Cardiac septum (tissue), 1 donor: ENCODE measurements at regions not wholly inside any gene's neighbourhood (a gene's known extent, or its start where the extent isn't known, plus 50 kb on each side); places are given as distances from the start of the nearest gene placed in this dataset.
A peak's percentile ranks its signal among the peaks of the same experiment; 100 is the strongest.

Experiments
- DNase-seq: peaks from one replicate; pipeline ENCODE4 v3.0.0-alpha.2; 2020; ENCODE audit warnings: low spot score
- intact Hi-C: fragments of 100-400 bp; cut with DNase I; formaldehyde crosslinking; loops from one replicate; pipeline ENCODE4 v1.14.0; 2022
- donor health status: DM: no; HTN: no; CAD: no.

DNA sequence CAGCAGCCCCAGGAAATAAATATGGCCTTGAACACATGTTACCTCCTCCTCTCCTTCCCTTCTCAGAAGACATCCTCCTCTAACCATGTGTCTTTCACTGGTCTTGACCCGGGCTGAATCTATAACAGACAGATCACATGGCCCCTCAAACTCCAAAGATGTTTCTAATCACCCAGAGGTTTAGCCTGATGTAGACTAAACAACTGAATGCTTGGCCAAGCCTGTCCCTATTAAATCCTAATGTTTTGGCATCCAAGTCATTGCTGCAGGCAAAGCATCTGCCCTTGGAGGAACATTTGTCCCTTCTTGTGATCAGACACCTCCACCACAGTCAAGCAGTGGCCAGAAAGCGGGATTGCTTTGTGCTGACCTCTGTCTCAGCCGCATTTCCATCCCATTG lies 65.5 kb downstream of the ANKRD60 start:
- DNase-seq: no peak
- intact Hi-C loops: no loop called here

- intact Hi-C loops: no loop called here
- DNase-seq: no peak
These were observed 67.3 kb downstream of the ANKRD60 start for GRCh38 chr20:58161192-58161591.

DNA sequence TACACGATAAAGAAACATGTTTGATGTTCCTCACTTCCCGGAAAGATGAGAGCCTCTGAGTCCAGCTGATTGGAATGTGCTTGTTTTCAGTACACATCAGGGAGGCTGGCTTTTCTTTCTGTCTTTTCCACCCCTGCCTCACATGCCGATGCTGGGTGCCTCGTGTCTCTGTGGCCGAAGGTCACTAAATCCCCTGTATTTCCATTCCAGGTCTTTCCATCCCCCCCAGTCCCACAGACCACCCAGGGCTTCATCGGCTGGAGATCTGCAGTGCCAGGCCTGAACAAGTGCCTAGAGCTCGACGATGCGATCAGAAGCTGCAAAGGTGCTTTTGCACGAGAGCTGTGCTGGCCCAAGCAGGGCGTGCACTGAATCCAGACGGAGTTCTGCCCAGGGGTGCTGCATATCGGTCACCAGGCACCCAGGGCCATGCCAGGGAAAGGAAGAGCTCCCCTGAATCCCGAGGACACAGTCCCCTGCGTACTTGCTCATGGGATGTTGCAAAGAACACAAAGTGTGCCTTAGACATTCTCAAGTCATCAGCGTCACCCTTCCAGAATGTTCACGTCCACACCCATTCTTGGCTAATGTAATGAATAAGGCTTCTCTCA lies 67.9 kb downstream of the ANKRD60 start:
- intact Hi-C loops: no loop called here
- DNase-seq: no peak

DNA sequence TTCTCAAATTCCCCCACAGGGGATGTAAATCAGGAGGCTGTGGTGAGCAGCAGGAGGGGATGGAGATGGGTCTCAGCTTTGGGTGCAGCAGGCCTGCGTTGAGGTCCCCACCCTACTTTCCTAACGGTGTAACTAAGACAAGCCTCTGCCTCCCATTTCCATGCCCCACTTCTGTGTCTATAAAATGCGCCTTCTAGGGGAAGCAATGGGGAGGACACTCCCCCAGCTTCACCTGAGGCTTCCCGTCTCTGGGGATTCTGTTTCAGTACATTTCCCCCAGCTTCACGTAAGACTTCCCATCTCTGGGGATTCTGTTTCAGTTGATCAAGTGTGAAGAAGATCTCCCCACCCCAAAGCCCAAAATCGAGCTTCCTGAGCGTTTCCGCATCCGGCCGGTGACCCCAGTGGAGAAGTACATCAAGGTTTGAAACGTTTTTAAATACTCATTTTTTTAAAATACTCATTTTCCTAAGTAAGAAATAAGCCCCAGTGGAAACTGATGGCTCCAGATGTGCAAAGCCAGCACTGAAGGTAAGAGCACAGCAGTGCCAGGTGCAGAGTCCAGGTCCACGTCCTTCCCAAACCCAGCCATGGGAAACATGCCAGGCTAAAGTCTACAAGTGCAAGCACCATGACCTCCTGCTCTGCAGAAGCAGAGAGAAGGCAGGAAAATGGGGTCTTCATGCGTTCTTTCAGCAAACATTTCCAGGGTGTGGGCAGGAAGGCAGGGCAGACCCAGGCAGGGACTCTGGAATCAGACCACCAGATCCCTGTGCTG lies 73.1 kb downstream of the ANKRD60 start:
- DNase-seq: no peak
- intact Hi-C loops: no loop called here

- DNase-seq: no peak
- intact Hi-C loops: no loop called here
These were observed 74.3 kb downstream of the ANKRD60 start for GRCh38 chr20:58154113-58154512.

DNA sequence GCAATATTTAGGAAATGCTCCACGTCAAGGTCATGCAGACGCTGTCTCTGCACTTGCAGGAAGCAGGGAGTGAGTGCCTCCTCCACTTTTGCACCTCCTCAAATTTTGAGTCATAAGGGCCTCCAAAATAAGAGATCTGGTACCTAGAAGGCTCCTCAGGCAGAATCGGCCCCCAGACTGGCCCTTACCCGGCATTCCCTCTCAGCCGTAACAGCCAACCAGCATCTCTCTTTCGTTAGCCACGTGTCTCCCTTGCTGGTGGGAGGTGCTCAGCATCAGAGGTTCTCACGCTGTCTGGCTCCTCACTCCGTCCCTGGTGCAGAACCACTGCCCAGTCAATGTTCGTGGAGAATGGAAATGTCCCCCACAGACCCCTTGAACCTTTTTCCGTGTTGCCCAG lies 75.3 kb downstream of the ANKRD60 start:
- no peak for DNase-seq
- intact Hi-C loops: no loop called here

DNA sequence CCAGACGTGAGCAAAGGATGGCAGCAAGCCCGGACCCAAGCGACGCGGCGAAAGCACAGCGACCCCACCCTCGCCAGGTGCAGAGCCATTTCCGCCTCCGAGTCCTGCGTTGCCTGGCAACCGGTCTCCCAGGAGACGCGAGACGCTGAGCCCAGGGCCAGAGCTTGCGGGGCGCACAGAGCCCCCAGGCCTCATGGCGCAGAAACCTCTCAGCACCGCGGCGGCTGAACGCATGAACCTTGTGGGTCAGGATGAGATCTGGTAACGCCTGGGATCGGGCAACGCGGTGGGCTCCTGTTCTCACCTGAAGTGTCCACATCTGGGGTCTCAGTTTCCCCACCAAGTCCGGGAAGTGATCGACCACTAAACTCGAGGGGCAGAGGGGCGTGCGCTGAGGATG lies 77.7 kb downstream of the ANKRD60 start:
- intact Hi-C loops: no loop called here

GRCh38 chr20:58149437-58150091 lies 78.9 kb downstream of the ANKRD60 start:
- intact Hi-C loops: no loop called here
- DNase-seq: no peak

More for the DNA sequence above, 77.7 kb downstream of the ANKRD60 start:
- DNase-seq: no peak

DNA sequence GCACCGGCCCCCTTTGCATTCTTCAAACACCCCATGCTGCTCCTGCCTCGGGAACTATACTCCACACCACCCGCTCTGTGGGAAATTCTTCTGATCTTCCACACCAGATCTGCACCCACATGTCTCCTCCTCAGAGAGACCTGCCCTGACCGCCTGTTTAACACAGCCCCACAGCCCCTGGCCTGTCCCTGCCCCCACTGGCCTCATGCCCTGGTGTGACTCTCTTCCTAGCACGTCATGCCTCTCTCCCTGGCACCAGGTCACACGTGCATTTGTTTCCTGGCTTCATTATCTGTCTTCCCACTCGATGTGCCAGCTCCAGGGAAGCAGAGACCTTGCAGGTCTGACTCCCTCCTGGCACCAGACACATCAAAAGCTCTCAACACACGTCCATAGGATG lies 79.6 kb downstream of the ANKRD60 start:
- DNase-seq: peak; percentile 47
- intact Hi-C loops: no loop called here

DNA sequence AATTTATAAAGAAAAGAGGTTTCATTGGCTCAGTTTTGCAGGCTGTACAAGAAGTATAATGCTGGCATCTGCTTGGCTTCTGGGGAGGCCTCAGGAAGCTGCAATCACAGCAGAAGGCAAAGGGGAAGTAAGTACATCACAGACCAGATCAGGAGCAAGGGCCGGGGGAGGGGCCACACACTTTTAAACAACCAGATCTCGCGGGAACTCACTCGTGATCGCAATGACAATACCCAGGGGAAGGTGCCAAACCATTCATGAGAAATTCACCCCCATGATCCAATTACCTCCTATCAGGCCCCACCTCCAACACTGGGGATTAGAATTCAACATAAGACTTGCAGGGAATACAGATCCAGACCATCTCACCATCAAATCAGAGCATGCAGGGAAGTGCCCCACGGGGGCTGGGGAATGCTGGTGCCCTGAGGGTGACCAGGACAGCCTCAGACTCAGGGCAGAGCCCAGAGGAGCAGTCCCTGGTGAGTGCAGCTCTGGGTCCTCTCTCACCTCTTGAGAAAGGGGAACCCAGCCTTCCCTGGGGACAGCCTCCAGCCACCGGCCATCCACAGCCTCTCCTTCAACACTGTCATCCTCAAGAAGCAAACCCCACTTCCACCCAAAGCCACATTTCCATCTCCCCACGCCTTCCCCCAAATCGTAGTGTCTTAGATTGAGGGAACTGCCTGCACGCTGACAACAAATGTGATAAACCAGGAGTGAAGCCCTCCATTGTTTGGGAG lies 80.7 kb downstream of the ANKRD60 start:
- intact Hi-C loops: no loop called here
- no peak for DNase-seq

GRCh38 chr20:58146746-58147140 lies 81.7 kb downstream of the ANKRD60 start:
- peak; percentile 64 for DNase-seq
- intact Hi-C loops: no loop called here

GRCh38 chr20:58146081-58146745 lies 82.2 kb downstream of the ANKRD60 start:
- intact Hi-C loops: no loop called here

DNA sequence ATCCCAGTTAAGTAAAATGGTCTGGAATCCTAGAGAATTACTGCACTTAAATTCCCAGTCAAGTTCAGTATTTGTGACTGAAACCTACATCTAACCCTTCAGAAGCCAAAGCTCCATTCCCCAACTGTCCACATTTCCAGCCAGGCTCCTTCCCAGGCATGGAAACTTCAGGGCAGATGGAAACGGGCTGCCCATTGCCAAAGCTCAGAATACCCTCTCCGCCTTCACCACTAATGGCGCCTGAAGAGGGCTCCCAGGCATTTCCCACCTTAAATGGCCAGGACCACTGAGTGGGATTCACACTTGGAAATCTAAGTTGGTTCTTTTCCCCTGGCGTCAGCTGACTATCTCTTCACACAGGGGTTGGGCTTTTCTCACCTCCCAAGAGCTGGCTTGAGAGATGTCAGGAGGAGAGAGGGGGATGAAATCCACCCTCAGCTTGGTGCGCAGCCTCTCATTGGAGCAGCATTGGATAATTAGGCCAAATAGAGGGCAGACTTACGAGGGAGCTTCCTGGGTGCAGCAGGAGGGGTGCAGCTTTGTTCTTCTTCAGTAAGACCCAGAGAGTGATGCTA lies 82.9 kb downstream of the ANKRD60 start:
- peak; percentile 31 for DNase-seq
- intact Hi-C loops: no loop called here

More at GRCh38 chr20:58146081-58146745, 82.2 kb downstream of the ANKRD60 start:
- DNase-seq: no peak

GRCh38 chr20:58144096-58144495 lies 84.4 kb downstream of the ANKRD60 start:
- peak; percentile 19 for DNase-seq
- intact Hi-C loops: no loop called here

DNA sequence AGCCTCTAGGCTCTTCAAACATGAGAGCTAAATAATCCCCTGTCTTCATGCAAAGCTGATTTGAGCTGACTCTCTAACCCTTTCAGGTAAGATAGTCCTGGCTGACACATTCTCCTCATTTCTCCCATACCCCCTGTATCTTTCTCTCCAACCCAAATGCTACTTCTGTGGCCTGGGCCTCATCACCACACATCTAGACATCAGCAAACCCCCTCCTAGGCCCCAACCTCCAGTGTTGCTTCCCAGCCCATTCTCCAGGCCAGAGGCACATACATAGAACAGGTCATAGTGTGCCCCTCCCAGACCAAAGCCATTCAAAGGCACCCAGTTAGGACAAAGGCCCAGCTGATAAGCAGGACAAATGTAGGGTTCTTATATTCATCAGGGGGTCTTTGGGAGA lies 84.9 kb downstream of the ANKRD60 start:
- DNase-seq: peak; percentile 29
- intact Hi-C loops: no loop called here

DNA sequence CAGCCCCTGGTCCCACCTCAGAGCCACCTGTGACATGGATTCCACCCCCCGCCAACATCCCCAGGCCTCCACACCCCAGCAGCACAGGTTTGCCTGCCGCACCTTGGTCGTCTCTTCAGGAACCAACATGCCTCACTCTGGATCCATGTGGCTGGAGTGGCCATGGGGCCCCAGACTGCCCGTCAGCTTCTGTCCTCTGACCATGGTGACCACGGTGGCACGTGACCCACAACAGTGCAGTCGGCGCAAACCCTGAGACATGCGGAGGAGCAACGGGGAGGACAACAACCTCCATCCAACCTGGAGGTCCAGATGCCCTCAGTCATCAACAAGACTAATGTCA lies 85.6 kb downstream of the ANKRD60 start:
- peak; percentile 41 for DNase-seq
- intact Hi-C loops: no loop called here

- intact Hi-C loops: no loop called here
- DNase-seq: peak; percentile 36
These were observed 86.2 kb downstream of the ANKRD60 start for GRCh38 chr20:58141971-58142842.

DNA sequence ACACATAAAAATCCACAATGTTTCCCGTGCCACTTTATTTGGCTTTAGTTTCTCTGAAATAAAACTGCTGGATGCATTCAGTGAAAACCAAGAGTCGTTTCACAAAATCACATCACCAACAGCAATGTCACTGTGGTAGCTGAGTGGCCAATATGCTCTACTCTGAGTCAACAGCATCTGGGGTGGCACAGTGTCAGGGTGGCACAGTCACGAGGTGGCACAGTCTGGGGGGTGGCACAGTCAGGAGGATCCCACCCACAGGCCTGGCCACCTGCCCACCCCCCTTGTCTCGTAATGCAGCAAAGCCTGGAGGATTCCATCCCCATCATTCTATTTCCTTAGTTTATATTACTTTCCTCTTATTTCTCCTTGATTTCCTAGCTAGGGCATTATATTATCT lies 87.0 kb downstream of the ANKRD60 start:
- no peak for DNase-seq
- intact Hi-C loops: no loop called here
